ENCODE measurements at regions not wholly inside any gene's neighbourhood (a gene's known extent, or its start where the extent isn't known, plus 50 kb on each side); places are given as distances from the start of the nearest gene placed in this dataset.

DNA sequence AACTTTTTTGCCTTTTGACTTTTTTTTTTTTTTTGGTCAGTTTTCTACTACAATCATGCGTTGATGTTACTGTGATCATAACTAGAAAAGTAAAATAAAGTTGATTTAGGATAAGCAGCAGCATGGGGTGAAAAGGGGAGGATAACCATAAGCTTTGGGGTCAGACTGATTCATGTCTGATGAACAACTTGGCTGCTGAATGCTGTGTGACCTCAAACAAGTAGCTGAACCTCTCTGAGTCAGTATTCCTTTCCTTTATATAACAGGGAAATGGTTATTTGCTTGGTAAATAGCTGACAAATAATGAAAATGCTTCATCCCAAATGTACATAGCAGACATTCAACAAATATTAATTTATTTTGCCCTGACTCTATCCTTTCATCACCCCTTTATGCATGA, 413.0 kb downstream of the VRK1 start:
- Mint-ChIP-seq H3K27ac (no peak overlapping the region), H3K36me3 (no peaks in the 10 kb centered on the region), H3K4me1 (peaks cover 3% of the 10 kb centered on the region; the same call in 1 of the 2 replicates), H3K27me3 (ENCODE audit: low read depth) (no peaks in the 10 kb centered on the region), H3K4me3 (no peak overlapping the region), H3K9me3 (no peaks in the 10 kb centered on the region)
- DNase-seq (ENCODE audit: low spot score) (no peak), ATAC-seq (no peak)
- TF ChIP-seq, protein P1, sequence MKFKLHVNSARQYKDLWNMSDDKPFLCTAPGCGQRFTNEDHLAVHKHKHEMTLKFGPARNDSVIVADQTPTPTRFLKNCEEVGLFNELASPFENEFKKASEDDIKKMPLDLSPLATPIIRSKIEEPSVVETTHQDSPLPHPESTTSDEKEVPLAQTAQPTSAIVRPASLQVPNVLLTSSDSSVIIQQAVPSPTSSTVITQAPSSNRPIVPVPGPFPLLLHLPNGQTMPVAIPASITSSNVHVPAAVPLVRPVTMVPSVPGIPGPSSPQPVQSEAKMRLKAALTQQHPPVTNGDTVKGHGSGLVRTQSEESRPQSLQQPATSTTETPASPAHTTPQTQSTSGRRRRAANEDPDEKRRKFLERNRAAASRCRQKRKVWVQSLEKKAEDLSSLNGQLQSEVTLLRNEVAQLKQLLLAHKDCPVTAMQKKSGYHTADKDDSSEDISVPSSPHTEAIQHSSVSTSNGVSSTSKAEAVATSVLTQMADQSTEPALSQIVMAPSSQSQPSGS (CRISPR knock-in tag; IDR thresholded peaks at IDR 0.05; ENCODE audit: borderline replicate concordance, low read depth), result no peak
- TF ChIP-seq RELA (CRISPR knock-in tag; IDR thresholded peaks at IDR 0.05; ENCODE audit: borderline replicate concordance) (no peak), TEAD4 (CRISPR knock-in tag; IDR thresholded peaks at IDR 0.05) (no peak), SOX15 (CRISPR knock-in tag; IDR thresholded peaks at IDR 0.05) (no peak), MXD4 (CRISPR knock-in tag; IDR thresholded peaks at IDR 0.05; ENCODE audit: borderline replicate concordance) (no peak), ZNF138 (CRISPR knock-in tag; conservative IDR thresholded peaks at IDR 0.05) (no peak), ZNF396 (CRISPR knock-in tag; IDR thresholded peaks at IDR 0.05; ENCODE audit: borderline replicate concordance) (no peak), PRRX2 (CRISPR knock-in tag; IDR thresholded peaks at IDR 0.05) (no peak), TP53 (CRISPR knock-in tag; IDR thresholded peaks at IDR 0.05) (no peak), ZNF423 (CRISPR knock-in tag; IDR thresholded peaks at IDR 0.05) (no peak), IRF2 (CRISPR knock-in tag; IDR thresholded peaks at IDR 0.05; ENCODE audit: borderline replicate concordance, low read depth) (no peak), FOXP1 (CRISPR knock-in tag; IDR thresholded peaks at IDR 0.05; ENCODE audit: borderline replicate concordance) (no peak), NR2C2 (CRISPR knock-in tag; IDR thresholded peaks at IDR 0.05) (no peak), ZNF263 (CRISPR knock-in tag; IDR thresholded peaks at IDR 0.05; ENCODE audit: low read depth) (no peak)
- TF ChIP-seq, protein P2, sequence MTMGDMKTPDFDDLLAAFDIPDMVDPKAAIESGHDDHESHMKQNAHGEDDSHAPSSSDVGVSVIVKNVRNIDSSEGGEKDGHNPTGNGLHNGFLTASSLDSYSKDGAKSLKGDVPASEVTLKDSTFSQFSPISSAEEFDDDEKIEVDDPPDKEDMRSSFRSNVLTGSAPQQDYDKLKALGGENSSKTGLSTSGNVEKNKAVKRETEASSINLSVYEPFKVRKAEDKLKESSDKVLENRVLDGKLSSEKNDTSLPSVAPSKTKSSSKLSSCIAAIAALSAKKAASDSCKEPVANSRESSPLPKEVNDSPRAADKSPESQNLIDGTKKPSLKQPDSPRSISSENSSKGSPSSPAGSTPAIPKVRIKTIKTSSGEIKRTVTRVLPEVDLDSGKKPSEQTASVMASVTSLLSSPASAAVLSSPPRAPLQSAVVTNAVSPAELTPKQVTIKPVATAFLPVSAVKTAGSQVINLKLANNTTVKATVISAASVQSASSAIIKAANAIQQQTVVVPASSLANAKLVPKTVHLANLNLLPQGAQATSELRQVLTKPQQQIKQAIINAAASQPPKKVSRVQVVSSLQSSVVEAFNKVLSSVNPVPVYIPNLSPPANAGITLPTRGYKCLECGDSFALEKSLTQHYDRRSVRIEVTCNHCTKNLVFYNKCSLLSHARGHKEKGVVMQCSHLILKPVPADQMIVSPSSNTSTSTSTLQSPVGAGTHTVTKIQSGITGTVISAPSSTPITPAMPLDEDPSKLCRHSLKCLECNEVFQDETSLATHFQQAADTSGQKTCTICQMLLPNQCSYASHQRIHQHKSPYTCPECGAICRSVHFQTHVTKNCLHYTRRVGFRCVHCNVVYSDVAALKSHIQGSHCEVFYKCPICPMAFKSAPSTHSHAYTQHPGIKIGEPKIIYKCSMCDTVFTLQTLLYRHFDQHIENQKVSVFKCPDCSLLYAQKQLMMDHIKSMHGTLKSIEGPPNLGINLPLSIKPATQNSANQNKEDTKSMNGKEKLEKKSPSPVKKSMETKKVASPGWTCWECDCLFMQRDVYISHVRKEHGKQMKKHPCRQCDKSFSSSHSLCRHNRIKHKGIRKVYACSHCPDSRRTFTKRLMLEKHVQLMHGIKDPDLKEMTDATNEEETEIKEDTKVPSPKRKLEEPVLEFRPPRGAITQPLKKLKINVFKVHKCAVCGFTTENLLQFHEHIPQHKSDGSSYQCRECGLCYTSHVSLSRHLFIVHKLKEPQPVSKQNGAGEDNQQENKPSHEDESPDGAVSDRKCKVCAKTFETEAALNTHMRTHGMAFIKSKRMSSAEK (CRISPR knock-in tag; IDR thresholded peaks at IDR 0.05; ENCODE audit: borderline replicate concordance), result no peak
- TF ChIP-seq, protein P3, sequence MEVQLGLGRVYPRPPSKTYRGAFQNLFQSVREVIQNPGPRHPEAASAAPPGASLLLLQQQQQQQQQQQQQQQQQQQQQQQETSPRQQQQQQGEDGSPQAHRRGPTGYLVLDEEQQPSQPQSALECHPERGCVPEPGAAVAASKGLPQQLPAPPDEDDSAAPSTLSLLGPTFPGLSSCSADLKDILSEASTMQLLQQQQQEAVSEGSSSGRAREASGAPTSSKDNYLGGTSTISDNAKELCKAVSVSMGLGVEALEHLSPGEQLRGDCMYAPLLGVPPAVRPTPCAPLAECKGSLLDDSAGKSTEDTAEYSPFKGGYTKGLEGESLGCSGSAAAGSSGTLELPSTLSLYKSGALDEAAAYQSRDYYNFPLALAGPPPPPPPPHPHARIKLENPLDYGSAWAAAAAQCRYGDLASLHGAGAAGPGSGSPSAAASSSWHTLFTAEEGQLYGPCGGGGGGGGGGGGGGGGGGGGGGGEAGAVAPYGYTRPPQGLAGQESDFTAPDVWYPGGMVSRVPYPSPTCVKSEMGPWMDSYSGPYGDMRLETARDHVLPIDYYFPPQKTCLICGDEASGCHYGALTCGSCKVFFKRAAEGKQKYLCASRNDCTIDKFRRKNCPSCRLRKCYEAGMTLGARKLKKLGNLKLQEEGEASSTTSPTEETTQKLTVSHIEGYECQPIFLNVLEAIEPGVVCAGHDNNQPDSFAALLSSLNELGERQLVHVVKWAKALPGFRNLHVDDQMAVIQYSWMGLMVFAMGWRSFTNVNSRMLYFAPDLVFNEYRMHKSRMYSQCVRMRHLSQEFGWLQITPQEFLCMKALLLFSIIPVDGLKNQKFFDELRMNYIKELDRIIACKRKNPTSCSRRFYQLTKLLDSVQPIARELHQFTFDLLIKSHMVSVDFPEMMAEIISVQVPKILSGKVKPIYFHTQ (CRISPR knock-in tag; IDR thresholded peaks at IDR 0.05), result no peak
- TF ChIP-seq, protein P4, sequence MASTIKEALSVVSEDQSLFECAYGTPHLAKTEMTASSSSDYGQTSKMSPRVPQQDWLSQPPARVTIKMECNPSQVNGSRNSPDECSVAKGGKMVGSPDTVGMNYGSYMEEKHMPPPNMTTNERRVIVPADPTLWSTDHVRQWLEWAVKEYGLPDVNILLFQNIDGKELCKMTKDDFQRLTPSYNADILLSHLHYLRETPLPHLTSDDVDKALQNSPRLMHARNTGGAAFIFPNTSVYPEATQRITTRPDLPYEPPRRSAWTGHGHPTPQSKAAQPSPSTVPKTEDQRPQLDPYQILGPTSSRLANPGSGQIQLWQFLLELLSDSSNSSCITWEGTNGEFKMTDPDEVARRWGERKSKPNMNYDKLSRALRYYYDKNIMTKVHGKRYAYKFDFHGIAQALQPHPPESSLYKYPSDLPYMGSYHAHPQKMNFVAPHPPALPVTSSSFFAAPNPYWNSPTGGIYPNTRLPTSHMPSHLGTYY (CRISPR knock-in tag; IDR thresholded peaks at IDR 0.05), result no peak
- TF ChIP-seq, protein P5, sequence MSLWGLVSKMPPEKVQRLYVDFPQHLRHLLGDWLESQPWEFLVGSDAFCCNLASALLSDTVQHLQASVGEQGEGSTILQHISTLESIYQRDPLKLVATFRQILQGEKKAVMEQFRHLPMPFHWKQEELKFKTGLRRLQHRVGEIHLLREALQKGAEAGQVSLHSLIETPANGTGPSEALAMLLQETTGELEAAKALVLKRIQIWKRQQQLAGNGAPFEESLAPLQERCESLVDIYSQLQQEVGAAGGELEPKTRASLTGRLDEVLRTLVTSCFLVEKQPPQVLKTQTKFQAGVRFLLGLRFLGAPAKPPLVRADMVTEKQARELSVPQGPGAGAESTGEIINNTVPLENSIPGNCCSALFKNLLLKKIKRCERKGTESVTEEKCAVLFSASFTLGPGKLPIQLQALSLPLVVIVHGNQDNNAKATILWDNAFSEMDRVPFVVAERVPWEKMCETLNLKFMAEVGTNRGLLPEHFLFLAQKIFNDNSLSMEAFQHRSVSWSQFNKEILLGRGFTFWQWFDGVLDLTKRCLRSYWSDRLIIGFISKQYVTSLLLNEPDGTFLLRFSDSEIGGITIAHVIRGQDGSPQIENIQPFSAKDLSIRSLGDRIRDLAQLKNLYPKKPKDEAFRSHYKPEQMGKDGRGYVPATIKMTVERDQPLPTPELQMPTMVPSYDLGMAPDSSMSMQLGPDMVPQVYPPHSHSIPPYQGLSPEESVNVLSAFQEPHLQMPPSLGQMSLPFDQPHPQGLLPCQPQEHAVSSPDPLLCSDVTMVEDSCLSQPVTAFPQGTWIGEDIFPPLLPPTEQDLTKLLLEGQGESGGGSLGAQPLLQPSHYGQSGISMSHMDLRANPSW (CRISPR knock-in tag; conservative IDR thresholded peaks at IDR 0.05; ENCODE audit: low read depth), result no peak
- TF ChIP-seq, protein P6, sequence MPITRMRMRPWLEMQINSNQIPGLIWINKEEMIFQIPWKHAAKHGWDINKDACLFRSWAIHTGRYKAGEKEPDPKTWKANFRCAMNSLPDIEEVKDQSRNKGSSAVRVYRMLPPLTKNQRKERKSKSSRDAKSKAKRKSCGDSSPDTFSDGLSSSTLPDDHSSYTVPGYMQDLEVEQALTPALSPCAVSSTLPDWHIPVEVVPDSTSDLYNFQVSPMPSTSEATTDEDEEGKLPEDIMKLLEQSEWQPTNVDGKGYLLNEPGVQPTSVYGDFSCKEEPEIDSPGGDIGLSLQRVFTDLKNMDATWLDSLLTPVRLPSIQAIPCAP (CRISPR knock-in tag; IDR thresholded peaks at IDR 0.05), result no peak
- TF ChIP-seq, protein P7, sequence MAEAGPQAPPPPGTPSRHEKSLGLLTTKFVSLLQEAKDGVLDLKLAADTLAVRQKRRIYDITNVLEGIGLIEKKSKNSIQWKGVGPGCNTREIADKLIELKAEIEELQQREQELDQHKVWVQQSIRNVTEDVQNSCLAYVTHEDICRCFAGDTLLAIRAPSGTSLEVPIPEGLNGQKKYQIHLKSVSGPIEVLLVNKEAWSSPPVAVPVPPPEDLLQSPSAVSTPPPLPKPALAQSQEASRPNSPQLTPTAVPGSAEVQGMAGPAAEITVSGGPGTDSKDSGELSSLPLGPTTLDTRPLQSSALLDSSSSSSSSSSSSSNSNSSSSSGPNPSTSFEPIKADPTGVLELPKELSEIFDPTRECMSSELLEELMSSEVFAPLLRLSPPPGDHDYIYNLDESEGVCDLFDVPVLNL (CRISPR knock-in tag; IDR thresholded peaks at IDR 0.05; ENCODE audit: borderline replicate concordance, low read depth), result no peak
- ChIA-PET CTCF (interaction anchor here (0.9 kb wide), 1 partner anchor 9 kb away, joined by 3 read pairs; no protein-coding TSS in a partner anchor), POLR2A (no interaction called here)

All from WTC11 (cell line).